ENCODE measurements at regions not wholly inside any gene's neighbourhood (a gene's known extent, or its start where the extent isn't known, plus 50 kb on each side); places are given as distances from the start of the nearest gene placed in this dataset.

DNA sequence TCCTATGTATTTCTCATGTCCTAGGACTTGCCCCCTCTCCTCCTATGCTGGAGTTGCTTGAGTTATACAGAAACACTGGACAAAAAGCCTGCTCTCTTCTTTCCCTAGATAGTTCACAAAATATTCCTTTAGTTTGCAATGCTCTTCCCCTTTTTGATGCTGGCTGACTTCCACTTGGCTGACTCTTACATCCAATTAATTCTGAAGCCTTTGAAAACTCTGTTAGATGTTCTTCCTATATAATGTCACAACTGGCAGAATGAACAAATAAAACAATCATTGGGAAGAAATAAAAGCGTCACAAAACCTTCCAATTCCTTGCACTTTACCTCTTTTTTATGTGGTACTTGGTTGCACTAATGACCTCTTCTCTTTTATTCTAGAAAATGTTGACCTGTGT is 253.8 kb upstream of the CITED2 start:
- DNase-seq, result no peak

DNA sequence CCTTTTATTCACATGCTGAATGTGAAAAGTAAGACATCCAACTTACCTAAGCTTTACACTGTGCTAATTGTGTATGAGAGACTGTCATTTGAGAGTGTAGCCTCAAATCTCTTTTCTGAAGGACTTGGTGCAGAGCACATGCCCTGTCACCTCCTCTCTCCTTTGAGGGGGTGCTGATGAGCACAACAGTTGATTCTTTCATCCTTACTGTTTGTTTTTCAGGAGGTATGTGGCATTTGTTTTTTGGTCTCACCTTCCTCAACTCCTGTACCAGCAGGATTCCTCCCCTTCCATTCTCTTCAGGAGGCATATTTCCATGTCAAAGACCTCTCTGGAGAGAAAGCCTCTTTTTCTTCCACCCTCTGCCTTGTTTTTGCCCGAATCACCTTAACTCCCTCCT is 252.6 kb upstream of the CITED2 start:
- no peak for DNase-seq

DNA sequence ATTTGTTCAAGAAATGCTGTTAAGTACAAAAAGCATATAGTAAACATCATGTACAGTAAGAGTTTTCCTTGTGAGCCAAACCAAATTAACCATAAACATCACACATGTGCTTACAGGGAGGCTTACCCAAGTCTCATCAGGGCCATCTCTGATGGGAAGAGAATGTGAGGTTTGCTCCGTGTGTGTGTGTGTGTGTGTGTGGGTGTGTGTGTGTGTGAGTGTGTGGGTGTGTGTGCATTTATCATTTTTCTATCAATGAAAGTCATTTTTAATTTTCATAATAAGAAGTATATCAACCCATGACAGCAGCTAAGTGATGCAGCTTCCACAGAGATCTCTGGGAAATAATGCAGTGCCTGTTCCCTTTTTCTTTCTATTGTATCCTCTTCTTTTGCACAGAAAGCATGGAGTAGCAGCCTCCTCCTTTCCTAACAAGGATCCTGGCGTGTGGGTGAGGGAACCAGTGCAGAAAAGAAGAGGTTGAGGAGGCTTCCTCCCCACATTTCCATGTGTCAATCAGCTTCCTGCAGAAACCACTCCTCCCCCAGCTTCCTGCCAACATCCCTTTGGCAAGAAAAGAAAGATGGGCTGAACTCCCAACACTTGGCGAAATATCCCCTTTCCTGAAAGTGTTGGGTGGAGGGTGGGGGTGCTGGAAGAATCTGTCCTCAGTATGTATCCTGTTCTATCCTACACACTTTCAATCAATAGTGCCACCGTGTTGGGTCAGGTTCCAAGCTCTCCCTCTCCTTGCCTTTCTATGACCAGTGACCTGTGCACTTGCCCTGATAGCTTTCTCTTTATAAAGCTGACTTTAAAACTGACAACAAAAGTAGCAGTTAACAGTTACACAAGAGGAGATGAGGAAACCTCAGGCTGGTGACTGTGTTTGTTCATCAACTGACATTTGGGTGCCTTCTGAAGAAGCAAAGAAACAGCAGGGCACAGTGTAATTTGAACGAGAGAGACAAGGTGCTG is 251.8 kb upstream of the CITED2 start:
- no peak for DNase-seq

DNA sequence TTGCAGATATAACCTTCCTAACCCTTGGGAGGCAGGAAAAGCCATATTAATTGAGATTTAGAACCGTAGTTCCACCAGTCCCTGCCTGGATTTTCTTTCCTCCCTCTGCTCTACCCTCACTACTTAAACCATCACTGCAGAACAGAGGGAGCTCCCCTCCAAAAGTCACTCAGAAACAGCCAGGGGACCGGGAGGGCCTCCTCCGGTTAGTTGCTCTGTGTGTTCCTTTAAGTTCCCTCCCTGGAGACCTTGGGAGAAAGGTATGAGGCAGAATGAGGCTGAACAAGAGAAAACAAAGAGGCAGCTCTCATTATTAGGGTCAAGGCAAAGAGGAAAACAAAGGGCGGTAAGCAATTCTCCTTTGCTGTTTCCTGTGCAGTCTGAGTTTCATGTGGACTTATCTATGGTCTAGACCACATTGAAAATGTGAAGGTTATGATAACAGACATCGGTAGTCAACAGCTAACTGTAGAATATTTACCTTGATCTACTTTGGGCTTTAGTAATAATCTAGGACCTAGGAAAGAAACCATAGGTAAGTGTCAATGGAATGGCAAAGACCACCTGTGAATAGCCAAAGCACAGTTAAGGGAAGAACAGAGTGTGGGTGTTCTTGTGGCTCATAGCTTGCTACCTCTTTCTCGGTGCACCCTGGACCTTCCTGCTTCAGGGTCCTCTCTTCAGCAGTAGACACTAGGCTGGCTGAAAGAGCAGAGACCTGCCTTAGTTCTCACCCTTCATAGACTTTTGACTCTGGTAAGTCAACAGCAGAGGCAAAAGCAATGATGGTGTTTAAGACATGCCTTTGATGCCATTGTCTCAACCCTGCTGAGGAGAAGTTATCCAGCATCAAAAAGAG is 250.9 kb upstream of the CITED2 start:
- DNase-seq, result no peak

DNA sequence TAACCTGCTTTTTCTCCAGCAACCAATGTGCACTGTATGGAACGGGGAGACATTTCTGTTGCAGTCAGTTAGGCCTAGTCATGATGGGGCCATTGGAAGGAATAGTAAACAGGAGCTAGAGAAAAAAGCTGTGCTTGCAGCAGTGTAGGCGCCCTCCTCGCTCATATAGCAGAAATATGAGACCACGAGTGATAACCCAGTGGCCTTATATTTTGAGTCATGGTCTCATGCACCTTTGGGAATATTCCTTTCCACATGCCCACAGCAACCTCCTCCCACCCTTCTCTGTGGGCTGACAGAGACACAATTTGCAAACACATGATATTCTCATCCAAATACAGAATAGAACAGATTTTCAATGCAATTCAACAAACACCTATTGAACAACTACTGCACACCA is 248.9 kb upstream of the CITED2 start:
- DNase-seq, result no peak

DNA sequence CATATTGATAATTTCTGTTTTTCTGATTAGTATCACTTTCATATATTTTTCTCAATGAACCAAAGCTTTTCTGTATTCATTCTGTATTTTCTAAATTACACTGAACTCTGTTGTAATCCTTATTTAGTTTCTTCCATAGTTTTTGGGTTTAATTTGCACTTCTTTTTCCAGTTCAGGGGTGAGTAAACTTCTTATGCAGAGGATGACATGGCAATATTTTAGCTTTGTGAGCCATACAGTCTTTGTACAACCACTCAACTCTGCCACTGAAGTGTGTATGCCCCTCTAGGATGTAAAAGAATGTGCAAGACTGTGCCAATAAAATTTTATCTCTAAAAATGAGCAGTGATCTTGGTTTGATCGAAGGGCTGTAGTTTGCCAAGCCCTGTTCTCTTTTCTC is 239.0 kb upstream of the CITED2 start:
- no peak for DNase-seq

DNA sequence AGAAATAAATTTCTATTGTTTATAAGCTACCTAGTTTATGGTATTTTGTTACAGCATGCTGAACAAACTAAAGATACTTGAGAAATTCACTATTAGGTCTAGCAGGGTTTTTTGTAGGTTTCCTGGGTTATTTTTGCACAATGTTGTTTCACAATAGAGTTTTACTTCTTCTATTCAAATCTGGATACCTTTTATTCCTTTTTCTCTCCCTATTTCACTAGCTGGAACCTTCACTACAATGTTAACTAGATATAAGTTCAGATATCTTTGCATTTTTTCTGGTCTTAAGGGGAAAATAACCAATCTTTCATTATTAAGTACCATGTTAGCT is 237.7 kb upstream of the CITED2 start:
- no peak for DNase-seq

DNA sequence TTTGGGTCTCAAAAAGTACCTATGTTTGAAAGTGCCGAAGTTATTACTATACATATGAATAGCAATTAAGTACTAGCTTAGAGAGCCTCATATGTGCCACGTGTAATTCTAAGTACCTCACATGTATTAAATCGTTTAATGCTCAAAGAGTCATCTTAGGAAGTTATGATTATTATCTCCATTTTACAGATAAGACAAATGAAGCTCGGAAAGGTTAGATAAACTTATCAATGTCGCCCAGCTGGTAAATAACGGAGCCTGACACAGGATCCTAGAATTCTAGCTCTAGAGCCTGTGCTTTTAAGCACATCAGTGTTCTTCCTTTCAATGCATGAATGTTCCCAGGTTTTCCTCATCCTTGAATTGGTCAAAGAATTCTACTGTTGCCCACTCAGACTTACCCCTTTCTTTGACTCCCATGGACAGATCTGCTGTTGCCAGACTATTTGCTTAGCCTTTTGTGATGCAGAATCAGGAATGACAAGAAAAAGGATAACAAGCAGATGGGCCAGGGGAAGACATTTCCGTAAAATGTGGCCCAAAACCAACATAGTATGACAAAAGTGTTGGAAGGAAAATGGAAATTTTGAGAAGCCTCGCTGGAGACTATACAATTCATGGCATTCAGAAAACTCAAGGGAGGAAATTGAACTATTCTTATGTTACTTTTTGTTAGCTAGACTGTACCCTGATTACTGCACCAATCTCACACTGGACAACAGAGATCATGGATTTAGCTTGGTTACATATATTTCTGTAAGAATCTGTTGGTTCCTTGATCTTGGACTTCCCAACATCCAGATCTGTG is 237.1 kb upstream of the CITED2 start:
- no peak for DNase-seq

DNA sequence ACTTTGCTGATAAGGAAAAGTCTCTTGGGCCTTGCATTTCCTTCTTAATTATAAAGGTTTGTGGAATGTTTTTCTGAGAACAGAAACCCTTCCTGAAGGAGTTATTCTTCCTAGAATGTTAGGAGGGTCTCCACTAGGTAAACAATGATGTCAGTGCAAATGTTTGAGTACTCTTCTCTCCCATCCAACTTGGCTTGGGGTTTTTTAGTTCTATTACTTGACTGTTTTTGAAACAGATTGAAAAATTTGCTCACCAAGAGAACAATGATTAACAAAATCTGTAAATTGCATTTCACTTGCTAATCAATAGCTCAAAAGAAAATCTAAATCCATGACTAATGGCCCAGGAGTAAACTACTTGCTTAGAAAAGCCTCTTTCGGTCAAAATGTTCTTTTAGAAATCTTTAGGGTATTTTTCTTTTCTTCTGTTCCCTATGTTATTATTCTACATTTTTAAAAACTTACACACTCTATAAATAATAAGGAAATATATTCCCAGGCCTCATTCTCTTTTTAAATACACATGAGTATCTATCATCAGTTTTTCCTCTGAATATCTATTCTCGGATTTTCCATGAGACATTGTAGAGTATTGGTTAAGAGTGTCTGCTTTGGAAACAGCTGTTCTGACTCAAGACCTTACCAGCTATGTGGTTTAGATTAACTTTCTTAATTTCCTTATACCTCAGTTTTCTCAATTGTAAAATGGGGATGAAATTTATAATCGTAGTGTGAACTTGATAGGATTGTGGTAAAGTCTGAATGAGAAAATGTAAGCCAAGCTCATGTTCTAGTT is 234.2 kb upstream of the CITED2 start:
- no peak for DNase-seq

DNA sequence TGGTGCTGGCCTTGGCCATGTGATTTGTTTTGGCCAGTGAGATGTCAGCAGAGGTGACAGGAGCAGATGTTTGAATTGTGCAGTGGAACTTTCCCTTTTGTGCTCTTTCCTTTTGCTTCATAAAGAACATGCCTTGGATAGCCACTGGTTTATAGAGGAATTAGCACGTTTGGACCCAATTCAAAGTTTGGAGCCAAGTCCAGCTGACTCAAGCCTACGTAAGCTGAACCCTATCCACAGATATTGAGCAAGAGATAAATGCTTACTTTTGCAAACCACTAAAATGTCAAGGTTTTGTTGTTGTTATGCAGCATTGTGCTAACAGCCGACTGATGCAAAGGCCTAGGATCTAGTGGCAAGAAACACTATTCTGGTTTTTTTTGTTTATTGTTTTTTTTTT is 230.9 kb upstream of the CITED2 start:
- DNase-seq, result no peak

DNA sequence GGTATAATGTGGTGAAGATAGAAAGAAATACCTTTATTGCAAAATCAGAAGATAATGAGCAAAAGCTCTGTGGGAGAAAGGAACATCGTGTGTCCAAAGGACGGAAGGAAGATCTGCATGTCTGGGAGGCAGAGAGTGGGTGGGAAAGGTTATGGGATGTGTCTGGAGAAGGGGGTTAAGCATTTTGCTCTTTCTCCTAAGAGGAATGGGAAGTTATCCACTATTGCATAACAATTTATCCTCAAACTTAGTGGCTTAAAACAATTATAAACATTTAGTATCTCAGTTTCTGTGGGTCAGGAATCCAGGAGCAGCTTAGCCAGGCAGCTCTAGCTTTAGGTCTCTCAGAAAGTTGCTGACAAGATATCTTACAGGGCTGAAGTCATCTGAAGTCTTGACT is 229.1 kb upstream of the CITED2 start:
- no peak for DNase-seq

DNA sequence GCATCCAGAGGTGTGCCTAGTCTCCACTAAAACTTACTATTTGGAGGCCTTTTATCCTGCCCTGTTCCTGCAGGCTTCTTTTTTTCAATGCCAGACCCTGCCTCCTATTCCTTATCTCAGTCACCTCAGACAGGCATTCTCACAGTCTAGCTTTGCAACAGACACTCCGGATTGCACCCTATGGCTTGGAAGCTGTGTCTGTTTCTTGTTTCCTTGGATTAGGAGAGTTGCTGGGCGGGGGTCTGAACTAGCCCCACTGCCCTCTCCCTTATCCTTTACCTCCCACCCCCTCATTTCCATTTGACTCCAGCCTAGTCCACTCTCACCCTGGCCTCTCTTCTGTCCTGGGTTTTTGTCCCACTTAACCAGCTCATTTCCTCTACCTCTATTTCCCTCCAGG is 228.1 kb upstream of the CITED2 start:
- DNase-seq, result no peak

DNA sequence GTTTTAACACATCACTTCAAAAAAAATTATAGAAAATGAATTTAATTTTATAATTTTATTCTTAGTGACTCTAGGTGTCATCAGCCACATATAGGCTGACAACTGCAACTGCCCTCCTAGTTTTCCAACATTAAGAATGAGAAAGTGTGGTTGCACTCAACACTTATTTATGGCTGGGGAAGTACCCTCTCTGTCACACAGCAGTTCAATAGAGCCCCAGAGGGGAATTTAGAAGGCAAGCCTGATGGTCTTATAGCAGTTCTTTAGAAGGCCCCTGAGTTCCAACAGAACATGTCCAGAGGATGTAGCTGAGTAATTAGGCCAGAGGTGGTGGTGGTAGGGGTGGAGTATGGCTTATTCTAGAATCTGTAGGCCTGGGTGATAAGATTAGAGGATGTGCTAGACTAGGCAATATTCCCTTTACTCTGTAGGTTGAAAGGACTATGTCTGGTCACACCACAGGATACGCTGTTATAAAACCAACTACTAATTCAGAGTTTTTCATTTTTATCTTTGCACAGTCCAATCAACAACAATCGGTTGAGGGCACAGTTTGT is 226.5 kb upstream of the CITED2 start:
- no peak for DNase-seq

DNA sequence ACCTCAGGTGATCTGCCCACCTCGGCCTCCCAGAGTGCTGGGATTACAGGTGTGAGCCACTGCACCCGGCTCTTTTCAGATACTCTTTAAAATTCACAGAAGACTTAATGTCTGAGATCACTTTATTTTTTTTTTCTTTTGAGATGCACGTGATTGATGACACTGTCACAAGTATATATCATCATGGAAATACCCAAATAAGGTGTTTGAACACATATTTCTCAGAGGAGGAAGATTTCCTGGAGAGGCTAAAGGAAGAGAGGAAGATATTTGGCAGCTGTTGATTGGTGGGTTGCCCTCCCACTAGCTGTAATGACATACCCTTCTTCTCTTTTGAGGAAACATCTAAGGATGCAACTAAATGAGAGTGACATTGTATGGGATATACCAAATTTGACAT is 225.9 kb upstream of the CITED2 start:
- DNase-seq, result no peak

DNA sequence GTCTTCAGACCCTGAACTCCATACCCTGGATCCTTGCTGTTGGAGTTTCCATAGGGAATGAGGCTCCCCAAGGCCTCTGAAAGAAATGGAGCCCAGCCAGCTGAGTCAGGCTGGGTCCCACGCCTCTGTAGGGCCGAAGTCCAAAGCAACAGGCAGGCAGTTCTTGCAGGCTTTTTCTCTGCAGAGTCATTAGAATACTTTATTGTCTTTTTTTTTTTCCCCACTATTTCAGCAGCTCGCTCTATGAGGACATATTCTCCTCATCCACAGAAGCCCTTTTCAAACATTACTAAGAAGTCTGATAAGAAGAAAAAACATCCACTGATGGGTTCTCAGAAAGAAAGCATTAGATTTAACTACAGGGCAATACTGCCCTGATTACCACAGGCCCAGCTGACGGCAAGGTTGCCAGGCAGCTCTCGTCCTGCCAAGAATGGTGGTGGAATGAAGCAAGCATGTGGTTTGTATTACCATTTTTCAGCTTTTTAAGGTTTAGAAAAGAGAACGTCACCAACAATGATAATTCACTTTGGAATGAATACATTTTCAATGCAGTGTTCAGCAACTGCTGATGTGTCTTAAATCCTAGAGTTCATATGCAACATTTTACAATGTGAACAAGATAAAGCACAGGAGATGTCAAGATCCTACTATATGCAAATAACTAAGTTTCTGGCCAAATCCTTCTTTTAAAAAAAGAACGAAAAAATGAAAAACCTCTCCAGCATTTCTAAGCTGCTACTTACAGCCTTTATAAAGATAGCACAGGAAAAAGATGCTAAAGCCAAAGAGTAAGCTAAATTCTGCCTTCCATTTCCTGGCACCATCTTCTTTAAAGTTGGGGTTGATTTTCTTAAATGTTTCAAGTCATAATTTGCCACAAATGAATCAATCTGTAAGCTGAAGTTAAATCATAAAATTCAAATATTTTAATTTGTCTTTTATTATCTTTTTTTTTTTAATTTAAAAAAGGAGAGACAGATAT is 223.6 kb upstream of the CITED2 start:
- no peak for DNase-seq

DNA sequence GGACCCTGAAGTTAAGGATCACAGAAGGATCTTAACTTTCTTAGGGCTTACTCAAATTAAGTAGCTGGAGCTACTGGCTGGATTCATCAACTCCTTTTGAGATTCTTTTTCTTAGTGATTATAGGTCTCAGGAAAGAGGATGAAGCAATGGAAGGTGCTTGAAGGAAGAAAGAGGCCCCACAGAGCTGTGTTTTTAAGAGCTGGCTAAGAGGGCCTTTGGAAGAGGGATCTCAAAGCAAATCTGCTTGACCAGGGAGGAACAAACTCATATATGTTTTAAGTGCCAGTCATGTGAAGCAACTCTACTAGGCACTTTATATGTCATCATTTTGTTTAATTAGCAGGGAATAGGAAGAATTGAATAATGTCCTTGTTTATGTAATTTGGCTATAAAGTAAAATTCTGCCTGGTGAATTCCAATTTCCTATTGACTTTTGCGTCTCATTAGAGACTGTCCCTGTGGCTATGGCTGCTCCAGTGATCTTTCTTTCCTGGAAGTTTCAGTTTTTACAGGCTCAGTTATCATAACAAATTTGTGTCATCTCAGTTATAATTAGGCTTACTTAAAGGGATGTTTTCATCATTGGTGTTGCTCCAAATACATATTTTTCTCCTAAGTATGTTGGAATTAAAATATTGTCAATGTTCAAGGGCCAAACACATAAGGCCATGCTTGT is 222.8 kb upstream of the CITED2 start:
- DNase-seq, result no peak

DNA sequence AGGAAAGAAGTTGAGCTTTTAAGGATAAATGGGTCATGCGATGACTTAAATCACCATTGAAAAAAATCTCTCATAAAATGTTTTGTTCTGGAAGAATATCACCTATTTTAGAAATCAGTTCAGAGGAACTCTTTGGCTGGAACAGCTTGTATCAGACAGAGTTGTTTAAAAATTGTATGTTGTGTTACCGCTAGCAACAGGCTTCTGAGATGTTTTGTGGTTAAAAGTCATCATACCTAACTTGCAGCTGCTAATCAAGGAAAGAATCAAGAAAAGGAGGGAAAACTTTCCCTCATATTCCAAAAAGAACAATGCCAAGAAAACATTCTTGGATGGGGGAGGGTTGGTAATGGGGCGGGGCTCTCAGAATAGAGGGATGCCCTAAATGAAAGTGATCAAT is 220.7 kb upstream of the CITED2 start:
- DNase-seq, result no peak

DNA sequence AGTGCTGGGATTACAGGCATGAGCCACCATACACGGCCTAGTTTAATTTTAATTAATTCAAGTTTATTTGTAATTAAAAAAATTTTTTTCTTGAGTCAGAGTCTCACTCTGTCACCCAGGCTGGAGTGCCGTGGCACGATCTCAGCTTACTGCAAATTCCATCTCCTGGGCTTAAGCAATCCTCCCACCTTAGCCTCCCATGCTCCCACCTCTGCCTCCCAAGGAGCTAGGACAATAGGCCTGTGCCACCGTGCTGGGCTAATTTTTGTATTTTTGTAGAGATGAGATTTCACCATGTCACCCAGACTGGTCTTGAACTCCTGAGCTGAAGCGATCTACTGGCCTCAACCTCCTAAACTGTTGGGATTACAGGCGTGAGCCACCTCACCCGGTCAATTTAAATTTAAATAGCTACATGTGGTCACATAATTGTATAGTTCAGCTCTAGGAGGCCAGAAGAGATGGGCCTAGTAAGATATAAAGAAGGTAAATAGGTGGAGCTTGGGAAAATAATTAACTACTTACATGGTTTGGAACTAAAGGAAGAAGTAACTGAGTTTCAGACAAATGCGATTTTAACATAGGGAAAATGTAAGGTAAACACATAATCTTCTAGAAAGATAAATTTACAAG is 220.0 kb upstream of the CITED2 start:
- no peak for DNase-seq

DNA sequence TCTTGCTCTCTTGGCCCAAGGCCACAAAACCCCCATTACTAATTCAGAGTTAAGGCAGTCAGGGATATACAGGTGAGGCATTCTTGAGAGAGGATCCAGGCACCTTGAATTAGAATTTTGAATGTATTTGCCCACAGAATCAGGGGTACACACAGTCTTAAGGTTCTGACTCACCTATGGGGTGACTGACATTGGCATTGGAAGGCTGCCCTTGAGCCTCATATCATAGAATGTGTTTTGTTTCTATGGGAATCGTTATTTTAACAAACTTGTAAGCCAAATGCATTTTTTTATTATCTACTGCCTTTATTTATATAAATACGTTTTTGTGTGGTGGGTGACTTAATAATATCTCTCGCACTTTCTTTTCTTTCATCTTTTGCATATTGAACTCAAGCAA is 218.6 kb upstream of the CITED2 start:
- no peak for DNase-seq

DNA sequence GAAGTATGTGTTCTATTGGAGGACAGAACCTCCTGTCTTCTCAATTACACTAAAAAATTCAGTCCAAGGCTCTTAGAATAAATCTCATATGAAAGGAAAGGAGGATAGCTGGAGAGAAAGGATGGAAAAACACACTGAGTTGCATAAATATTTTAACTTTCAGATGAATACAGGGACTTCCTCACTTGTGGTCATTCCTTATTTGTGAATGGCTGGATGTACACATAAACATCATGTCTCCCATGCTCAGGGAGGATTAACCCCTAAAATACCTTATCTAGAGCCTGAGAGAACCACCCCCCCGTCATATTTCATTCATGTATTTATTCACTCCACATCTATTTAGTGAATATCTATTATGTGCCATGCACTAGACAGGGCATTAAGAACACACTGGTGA is 217.6 kb upstream of the CITED2 start:
- no peak for DNase-seq

Measured in activated CD4-positive, alpha-beta T cell treated with anti-CD3 and anti-CD28 coated beads, Interleukin-2, amount 50 U/mL, for 1 hour (primary cell).